ENCODE measurements at regions not wholly inside any gene's neighbourhood (a gene's known extent, or its start where the extent isn't known, plus 50 kb on each side); places are given as distances from the start of the nearest gene placed in this dataset.

- no peak for TF ChIP-seq JUND (IDR thresholded peaks at IDR 0.05; ENCODE audit: low read depth)
- in situ Hi-C loops (cut with HindIII; ENCODE audit: low pct_unique_long_range_greater_than_20kb, low sequenced_read_pairs) = no loop called here
- no peak for DNase-seq (ENCODE audit: low read depth in 1 of 2, low spot score in 1 of 2)
These were observed 118.8 kb upstream of the LHCGR start for GRCh38 chr2:48874282-48874681.

GRCh38 chr2:48873666-48874065, 118.1 kb upstream of the LHCGR start:
- no peak for DNase-seq (ENCODE audit: low read depth in 1 of 2, low spot score in 1 of 2)
- TF ChIP-seq JUND (IDR thresholded peaks at IDR 0.05; ENCODE audit: low read depth) = no peak
- in situ Hi-C loops (cut with HindIII; ENCODE audit: low pct_unique_long_range_greater_than_20kb, low sequenced_read_pairs) = no loop called here

- in situ Hi-C loops (cut with HindIII; ENCODE audit: low pct_unique_long_range_greater_than_20kb, low sequenced_read_pairs) = no loop called here
These were observed 115.4 kb upstream of the LHCGR start for GRCh38 chr2:48870942-48871341.

GRCh38 chr2:48870503-48870902, 115.0 kb upstream of the LHCGR start:
- no peak for DNase-seq (ENCODE audit: low read depth in 1 of 2, low spot score in 1 of 2)
- TF ChIP-seq JUND (IDR thresholded peaks at IDR 0.05; ENCODE audit: low read depth) = no peak
- in situ Hi-C loops (cut with HindIII; ENCODE audit: low pct_unique_long_range_greater_than_20kb, low sequenced_read_pairs) = no loop called here

More at GRCh38 chr2:48870942-48871341, 115.4 kb upstream of the LHCGR start:
- no peak for TF ChIP-seq JUND (IDR thresholded peaks at IDR 0.05; ENCODE audit: low read depth)
- DNase-seq (ENCODE audit: low read depth in 1 of 2, low spot score in 1 of 2) = no peak

- in situ Hi-C loops (cut with HindIII; ENCODE audit: low pct_unique_long_range_greater_than_20kb, low sequenced_read_pairs) = no loop called here
- TF ChIP-seq JUND (IDR thresholded peaks at IDR 0.05; ENCODE audit: low read depth) = no peak
- no peak for DNase-seq (ENCODE audit: low read depth in 1 of 2, low spot score in 1 of 2)
These were observed 110.2 kb upstream of the LHCGR start for GRCh38 chr2:48865704-48866103.

- TF ChIP-seq JUND (IDR thresholded peaks at IDR 0.05; ENCODE audit: low read depth) = no peak
- in situ Hi-C loops (cut with HindIII; ENCODE audit: low pct_unique_long_range_greater_than_20kb, low sequenced_read_pairs) = no loop called here
- no peak for DNase-seq (ENCODE audit: low read depth in 1 of 2, low spot score in 1 of 2)
These were observed 104.9 kb upstream of the LHCGR start for GRCh38 chr2:48860380-48860779.

GRCh38 chr2:48856657-48857056, 101.1 kb upstream of the LHCGR start:
- in situ Hi-C loops (cut with HindIII; ENCODE audit: low pct_unique_long_range_greater_than_20kb, low sequenced_read_pairs) = no loop called here
- DNase-seq (ENCODE audit: low read depth in 1 of 2, low spot score in 1 of 2) = no peak
- no peak for TF ChIP-seq JUND (IDR thresholded peaks at IDR 0.05; ENCODE audit: low read depth)

- TF ChIP-seq JUND (IDR thresholded peaks at IDR 0.05; ENCODE audit: low read depth) = no peak
- DNase-seq (ENCODE audit: low read depth in 1 of 2, low spot score in 1 of 2) = peak in 1 of 2 experiments; percentile 13
- in situ Hi-C loops (cut with HindIII; ENCODE audit: low pct_unique_long_range_greater_than_20kb, low sequenced_read_pairs) = no loop called here
These were observed 100.6 kb upstream of the LHCGR start for GRCh38 chr2:48856144-48856543.

- no peak for DNase-seq (ENCODE audit: low read depth in 1 of 2, low spot score in 1 of 2)
- no peak for TF ChIP-seq JUND (IDR thresholded peaks at IDR 0.05; ENCODE audit: low read depth)
- in situ Hi-C loops (cut with HindIII; ENCODE audit: low pct_unique_long_range_greater_than_20kb, low sequenced_read_pairs) = no loop called here
These were observed 99.6 kb upstream of the LHCGR start for GRCh38 chr2:48855142-48855541.

- in situ Hi-C loops (cut with HindIII; ENCODE audit: low pct_unique_long_range_greater_than_20kb, low sequenced_read_pairs) = no loop called here
- DNase-seq (ENCODE audit: low read depth in 1 of 2, low spot score in 1 of 2) = no peak
- no peak for TF ChIP-seq JUND (IDR thresholded peaks at IDR 0.05; ENCODE audit: low read depth)
These were observed 99.2 kb upstream of the LHCGR start for GRCh38 chr2:48854681-48855080.

GRCh38 chr2:48852938-48853337, 97.4 kb upstream of the LHCGR start:
- in situ Hi-C loops (cut with HindIII; ENCODE audit: low pct_unique_long_range_greater_than_20kb, low sequenced_read_pairs) = no loop called here

GRCh38 chr2:48851161-48851560, 95.6 kb upstream of the LHCGR start:
- no peak for DNase-seq (ENCODE audit: low read depth in 1 of 2, low spot score in 1 of 2)
- in situ Hi-C loops (cut with HindIII; ENCODE audit: low pct_unique_long_range_greater_than_20kb, low sequenced_read_pairs) = no loop called here
- TF ChIP-seq JUND (IDR thresholded peaks at IDR 0.05; ENCODE audit: low read depth) = no peak

More at GRCh38 chr2:48852938-48853337, 97.4 kb upstream of the LHCGR start:
- no peak for TF ChIP-seq JUND (IDR thresholded peaks at IDR 0.05; ENCODE audit: low read depth)
- DNase-seq (ENCODE audit: low read depth in 1 of 2, low spot score in 1 of 2) = no peak

GRCh38 chr2:48849770-48850169, 94.2 kb upstream of the LHCGR start:
- no peak for DNase-seq (ENCODE audit: low read depth in 1 of 2, low spot score in 1 of 2)
- in situ Hi-C loops (cut with HindIII; ENCODE audit: low pct_unique_long_range_greater_than_20kb, low sequenced_read_pairs) = no loop called here
- no peak for TF ChIP-seq JUND (IDR thresholded peaks at IDR 0.05; ENCODE audit: low read depth)

- in situ Hi-C loops (cut with HindIII; ENCODE audit: low pct_unique_long_range_greater_than_20kb, low sequenced_read_pairs) = no loop called here
- no peak for TF ChIP-seq JUND (IDR thresholded peaks at IDR 0.05; ENCODE audit: low read depth)
- no peak for DNase-seq (ENCODE audit: low read depth in 1 of 2, low spot score in 1 of 2)
These were observed 90.2 kb upstream of the LHCGR start for GRCh38 chr2:48845684-48846083.

All from T47D (cell line).